Keratinocyte (primary cell): ENCODE measurements at regions not wholly inside any gene's neighbourhood (a gene's known extent, or its start where the extent isn't known, plus 50 kb on each side); places are given as distances from the start of the nearest gene placed in this dataset.

ENCODE experiments used
- CTCF ChIP-seq, 3 experiments: IDR thresholded peaks in 1 of 3; conservative IDR thresholded peaks in 1 of 3; optimal IDR thresholded peaks in 1 of 3; 2 replicates in 2 of 3; 3 replicates in 1 of 3; pipeline versions ENCODE3 to v1.5.1; 2011; ENCODE audit warnings: low read length in 3 of 3, mild to moderate bottlenecking in 3 of 3, moderate library complexity in 2 of 3, control low read depth in 1 of 3, inconsistent platforms in 1 of 3; ENCODE audit not compliant: insufficient read depth in 2 of 3; ENCODE audit errors: extremely low read depth in 1 of 3
- EZH2 ChIP-seq: IDR thresholded peaks from one replicate; pipeline ENCODE4 v1.6.1; 2012; ENCODE audit warnings: inconsistent platforms, mild to moderate bottlenecking, low read length, moderate library complexity

GRCh38 chr12:16881986-16882570 is 276.1 kb upstream of the LMO3 start:
- TF ChIP-seq CTCF (optimal IDR thresholded peaks at IDR 0.05 in 1 of 3, IDR thresholded peaks at IDR 0.05 in 1 of 3, conservative IDR thresholded peaks at IDR 0.05 in 1 of 3; ENCODE audit: extremely low read depth in 1 of 3, insufficient read depth in 2 of 3, low read length in 3 of 3): no peak
- no peak for TF ChIP-seq EZH2
